Activated CD4-positive, alpha-beta T cell treated with anti-CD3 and anti-CD28 coated beads, Interleukin-2, amount 50 U/mL, for 4 hours (primary cell): ENCODE measurements at regions not wholly inside any gene's neighbourhood (a gene's known extent, or its start where the extent isn't known, plus 50 kb on each side); places are given as distances from the start of the nearest gene placed in this dataset.

Experiments
- DNase-seq, 2 experiments: peaks; one replicate each; pipeline ENCODE4 v3.0.0-alpha.2; 2020

DNA sequence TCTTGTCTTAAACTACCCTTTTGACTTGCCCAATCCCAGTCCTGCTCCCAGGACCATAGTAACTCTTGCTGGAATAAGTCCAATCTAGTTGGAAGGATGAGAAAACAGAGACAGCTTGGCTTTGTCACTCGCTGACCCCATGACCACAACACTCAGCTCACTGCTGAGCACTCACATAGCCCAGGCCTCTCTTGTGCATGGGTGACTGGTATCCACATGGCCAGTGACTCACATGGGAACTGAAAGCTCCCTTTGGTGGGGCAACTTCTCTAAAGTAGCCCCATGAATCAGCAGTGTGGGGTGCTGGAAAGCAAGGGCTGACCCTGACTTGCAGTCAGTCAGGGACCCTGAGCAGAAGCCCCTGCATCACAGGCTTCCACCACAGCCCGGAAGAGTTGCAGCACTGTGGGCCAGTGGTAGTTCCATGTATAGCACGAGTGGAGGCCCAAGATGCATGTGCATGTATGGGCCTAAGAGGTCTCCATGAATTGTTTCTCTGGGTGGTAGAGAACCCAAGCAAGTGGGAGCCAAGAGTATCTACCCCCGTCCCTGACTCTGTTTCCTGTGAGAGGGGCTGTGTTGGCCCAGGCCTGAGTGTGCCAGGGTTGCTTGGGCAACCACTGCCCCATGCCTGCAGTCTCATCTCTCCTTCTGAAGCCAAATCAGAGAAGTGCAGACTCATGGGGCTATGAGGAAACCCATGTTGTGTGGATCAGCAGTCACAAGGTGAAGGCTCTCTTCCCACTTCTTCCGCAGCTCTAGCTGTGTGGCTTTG lies 62.1 kb upstream of the XCR1 start:
- DNase-seq: no peak

- no peak for DNase-seq
These were observed 60.6 kb upstream of the XCR1 start for GRCh38 chr3:46087871-46088270.

DNA sequence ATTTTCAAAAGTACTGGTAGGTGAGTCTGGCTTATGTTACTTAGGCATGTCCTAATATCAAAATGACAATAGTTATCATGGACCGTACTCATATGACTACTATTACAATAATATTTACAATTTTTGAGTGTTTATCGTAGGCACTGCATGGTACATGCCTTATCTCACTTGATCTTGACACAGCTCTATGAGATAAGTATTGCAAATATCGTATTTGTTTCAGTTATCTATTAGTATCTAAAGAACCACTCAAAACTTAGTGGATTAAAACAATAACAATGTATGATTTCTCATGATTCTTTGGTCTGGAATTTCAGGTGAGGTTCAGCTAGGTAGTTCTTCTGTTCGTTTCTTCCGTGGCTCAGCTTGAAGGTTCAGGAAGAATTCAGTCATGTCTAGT lies 59.7 kb upstream of the XCR1 start:
- DNase-seq: no peak

DNA sequence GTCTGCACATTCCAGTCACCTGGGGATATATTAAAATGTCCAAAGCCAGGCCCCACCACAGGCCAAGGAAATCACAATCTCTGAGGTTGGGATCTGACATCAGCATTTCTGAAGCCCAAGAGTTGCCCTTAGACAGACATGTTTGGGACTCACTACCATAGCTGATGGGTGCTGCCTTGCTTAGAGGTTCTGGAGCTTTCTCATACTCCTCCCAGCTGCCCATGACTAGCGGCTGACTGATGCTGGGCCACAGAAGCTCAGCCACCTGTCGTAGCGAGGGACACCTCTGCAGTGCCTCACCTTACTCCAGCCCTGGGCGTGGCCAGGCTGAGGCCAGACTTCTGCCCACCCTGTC lies 58.8 kb upstream of the XCR1 start:
- DNase-seq: no peak

DNA sequence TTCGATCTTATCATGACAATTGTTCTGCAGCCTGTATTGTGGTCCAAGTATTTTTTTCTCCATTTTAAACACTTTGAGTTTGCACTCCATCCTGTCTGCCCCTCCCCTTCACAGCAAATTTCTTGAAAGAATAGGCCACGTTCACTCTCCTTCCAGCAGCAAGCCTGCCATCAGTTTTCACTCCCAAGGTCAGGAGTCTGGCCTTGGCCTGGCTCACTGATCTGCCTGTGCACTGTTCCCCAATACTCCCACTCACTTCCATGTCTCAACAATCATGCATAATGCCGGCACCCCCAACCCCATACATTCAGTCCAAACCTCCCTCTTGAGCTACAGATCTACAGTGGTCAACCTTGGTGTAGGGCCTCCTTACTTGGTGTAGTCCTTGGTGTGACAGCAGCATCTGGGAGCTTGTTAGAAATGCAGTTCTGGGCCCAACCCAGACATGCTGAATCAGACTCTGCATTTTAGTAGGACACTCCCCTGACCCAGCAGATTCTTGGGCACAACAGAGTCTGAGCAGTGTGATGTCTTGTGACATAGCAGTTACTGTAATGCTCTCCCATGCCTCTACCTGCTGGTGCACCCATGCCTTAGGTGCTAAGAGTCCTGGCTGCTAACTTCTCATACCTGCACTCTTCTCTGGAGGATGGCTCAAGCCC lies 58.3 kb upstream of the XCR1 start:
- no peak for DNase-seq

DNA sequence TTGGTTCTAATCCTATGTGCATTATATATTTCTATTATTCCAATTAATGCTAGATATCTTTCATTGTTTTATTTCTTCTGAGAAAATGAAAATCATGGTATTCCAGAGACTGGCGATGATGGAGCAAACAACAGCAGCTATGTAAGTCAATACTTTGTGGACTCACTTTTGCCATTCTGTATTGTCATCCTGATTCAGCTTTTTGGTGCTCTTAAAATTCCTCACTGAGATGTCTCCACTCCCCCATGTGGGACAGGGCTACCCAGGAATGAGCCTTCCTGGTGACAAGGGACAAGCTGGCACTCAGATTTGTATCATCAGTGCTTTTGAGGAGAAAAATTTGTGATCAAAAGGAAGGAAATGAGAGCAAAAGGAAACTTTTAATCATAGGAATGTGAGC lies 56.7 kb upstream of the XCR1 start:
- DNase-seq: no peak

GRCh38 chr3:46082849-46083248 lies 55.6 kb upstream of the XCR1 start:
- no peak for DNase-seq

GRCh38 chr3:46082021-46082420 lies 54.7 kb upstream of the XCR1 start:
- no peak for DNase-seq

DNA sequence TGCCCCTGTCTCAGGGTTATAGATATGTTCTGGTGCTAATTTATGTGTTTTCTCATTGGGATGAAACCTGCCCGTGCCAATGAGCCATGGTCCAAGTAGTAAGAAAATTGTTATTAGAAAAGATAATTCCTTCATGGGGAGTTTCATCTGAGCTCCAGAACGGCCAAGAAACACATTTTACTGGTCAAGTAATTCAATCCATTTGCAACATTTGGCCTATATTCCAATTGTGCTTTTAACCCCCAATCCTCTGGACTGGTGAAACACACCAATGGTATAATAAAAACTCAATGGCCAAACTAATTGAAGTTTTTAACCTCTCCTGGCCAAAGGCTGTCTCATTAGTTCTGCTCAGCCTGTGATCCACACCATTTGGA lies 53.7 kb upstream of the XCR1 start:
- DNase-seq: no peak

- DNase-seq: no peak
These were observed 53.1 kb upstream of the XCR1 start for GRCh38 chr3:46080124-46080968.

GRCh38 chr3:46078712-46079400 lies 51.6 kb upstream of the XCR1 start:
- DNase-seq: peak; percentile 88 to 90
